ENCODE measurements at regions not wholly inside any gene's neighbourhood (a gene's known extent, or its start where the extent isn't known, plus 50 kb on each side); places are given as distances from the start of the nearest gene placed in this dataset.
A peak's percentile ranks its signal among the peaks of the same experiment; 100 is the strongest.

GRCh38 chr3:106215047-106215446 is 346.2 kb upstream of the CBLB start:
- DNase-seq (ENCODE audit: low read depth) = no peak

- no peak for DNase-seq (ENCODE audit: low read depth)
Measured at GRCh38 chr3:106217745-106218144, 348.9 kb upstream of the CBLB start.

- no peak for DNase-seq (ENCODE audit: low read depth)
Measured at GRCh38 chr3:106227068-106227467, 358.3 kb upstream of the CBLB start.

- DNase-seq (ENCODE audit: low read depth) = no peak
Measured at GRCh38 chr3:106228271-106228670, 359.5 kb upstream of the CBLB start.

- DNase-seq (ENCODE audit: low read depth) = no peak
Measured at GRCh38 chr3:106229495-106230278, 360.9 kb upstream of the CBLB start.

- DNase-seq (ENCODE audit: low read depth) = no peak
Measured at GRCh38 chr3:106231086-106231485, 362.3 kb upstream of the CBLB start.

GRCh38 chr3:106232956-106233355 is 364.1 kb upstream of the CBLB start:
- no peak for DNase-seq (ENCODE audit: low read depth)

GRCh38 chr3:106239195-106239697 is 370.4 kb upstream of the CBLB start:
- DNase-seq (ENCODE audit: low read depth) = no peak

- DNase-seq (ENCODE audit: low read depth) = no peak
Measured at GRCh38 chr3:106241593-106241992, 372.8 kb upstream of the CBLB start.

GRCh38 chr3:106242781-106243180 is 374.0 kb upstream of the CBLB start:
- no peak for DNase-seq (ENCODE audit: low read depth)

- no peak for DNase-seq (ENCODE audit: low read depth)
Measured at GRCh38 chr3:106245400-106245799, 376.6 kb upstream of the CBLB start.

- peak; percentile 48 for DNase-seq (ENCODE audit: low read depth)
Measured at GRCh38 chr3:106247902-106248684, 379.3 kb upstream of the CBLB start.

GRCh38 chr3:106249159-106249558 is 380.3 kb upstream of the CBLB start:
- peak; percentile 78 for DNase-seq (ENCODE audit: low read depth)

- DNase-seq (ENCODE audit: low read depth) = no peak
Measured at GRCh38 chr3:106249981-106250380, 381.2 kb upstream of the CBLB start.

- DNase-seq (ENCODE audit: low read depth) = no peak
Measured at GRCh38 chr3:106251160-106251892, 382.5 kb upstream of the CBLB start.

- no peak for DNase-seq (ENCODE audit: low read depth)
Measured at GRCh38 chr3:106255870-106256248, 387.0 kb upstream of the CBLB start.

GRCh38 chr3:106256249-106256957 is 387.6 kb upstream of the CBLB start:
- no peak for DNase-seq (ENCODE audit: low read depth)

- no peak for DNase-seq (ENCODE audit: low read depth)
Measured at GRCh38 chr3:106257172-106257571, 388.4 kb upstream of the CBLB start.

- no peak for DNase-seq (ENCODE audit: low read depth)
Measured at GRCh38 chr3:106261396-106261795, 392.6 kb upstream of the CBLB start.

- peak; percentile 39 for DNase-seq (ENCODE audit: low read depth)
Measured at GRCh38 chr3:106261915-106262683, 393.3 kb upstream of the CBLB start.

GRCh38 chr3:106263011-106263410 is 394.2 kb upstream of the CBLB start:
- DNase-seq (ENCODE audit: low read depth) = no peak

Data from HS-5 (cell line).